A673 (cell line): ENCODE measurements at regions not wholly inside any gene's neighbourhood (a gene's known extent, or its start where the extent isn't known, plus 50 kb on each side); places are given as distances from the start of the nearest gene placed in this dataset.

Experiments
- EZH2 ChIP-seq: fragments of 200-600 bp; sonication (generic); IDR thresholded peaks from 2 replicates; pipeline ENCODE4 v1.6.1; 2017; ENCODE audit warnings: borderline replicate concordance, low read depth, mild to moderate bottlenecking, mixed read lengths, antibody characterized with exemption, low read length; ENCODE audit not compliant: poor library complexity, severe bottlenecking
- TF ChIP-seq, protein P1 (sequence below): fragments of 300-800, 200-600 bp; sonication (generic); conservative IDR thresholded peaks from 2 replicates; pipeline ENCODE4 v1.5.1; 2017; ENCODE audit warnings: low read depth, mild to moderate bottlenecking, antibody characterized with exemption, low read length, moderate library complexity, mixed read lengths

DNA sequence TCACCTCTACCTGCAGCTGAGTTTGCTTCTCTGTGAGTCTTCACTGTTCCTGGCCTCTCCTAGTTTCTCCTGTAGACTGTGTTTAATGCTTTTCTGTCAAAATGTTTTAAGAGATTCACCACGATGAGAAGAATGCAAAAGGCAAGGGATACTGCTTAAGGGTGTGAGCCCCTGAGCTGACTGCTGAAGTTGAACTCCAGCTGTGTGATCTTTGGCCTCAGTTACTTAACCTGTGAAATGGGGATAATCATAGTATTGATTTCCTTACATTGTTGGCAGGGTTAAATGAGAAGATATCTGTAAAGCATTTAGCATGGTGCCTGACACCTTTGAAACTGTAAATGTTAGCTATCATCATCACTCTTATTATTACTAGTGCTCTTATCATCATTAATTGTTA, 230.2 kb upstream of the MYLIP start:
- TF ChIP-seq, protein P1, sequence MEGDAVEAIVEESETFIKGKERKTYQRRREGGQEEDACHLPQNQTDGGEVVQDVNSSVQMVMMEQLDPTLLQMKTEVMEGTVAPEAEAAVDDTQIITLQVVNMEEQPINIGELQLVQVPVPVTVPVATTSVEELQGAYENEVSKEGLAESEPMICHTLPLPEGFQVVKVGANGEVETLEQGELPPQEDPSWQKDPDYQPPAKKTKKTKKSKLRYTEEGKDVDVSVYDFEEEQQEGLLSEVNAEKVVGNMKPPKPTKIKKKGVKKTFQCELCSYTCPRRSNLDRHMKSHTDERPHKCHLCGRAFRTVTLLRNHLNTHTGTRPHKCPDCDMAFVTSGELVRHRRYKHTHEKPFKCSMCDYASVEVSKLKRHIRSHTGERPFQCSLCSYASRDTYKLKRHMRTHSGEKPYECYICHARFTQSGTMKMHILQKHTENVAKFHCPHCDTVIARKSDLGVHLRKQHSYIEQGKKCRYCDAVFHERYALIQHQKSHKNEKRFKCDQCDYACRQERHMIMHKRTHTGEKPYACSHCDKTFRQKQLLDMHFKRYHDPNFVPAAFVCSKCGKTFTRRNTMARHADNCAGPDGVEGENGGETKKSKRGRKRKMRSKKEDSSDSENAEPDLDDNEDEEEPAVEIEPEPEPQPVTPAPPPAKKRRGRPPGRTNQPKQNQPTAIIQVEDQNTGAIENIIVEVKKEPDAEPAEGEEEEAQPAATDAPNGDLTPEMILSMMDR = no peak
- TF ChIP-seq EZH2 = no peak
